PC-3 (cell line): ENCODE measurements at regions not wholly inside any gene's neighbourhood (a gene's known extent, or its start where the extent isn't known, plus 50 kb on each side); places are given as distances from the start of the nearest gene placed in this dataset.

Experiments used
- ATAC-seq: fragments of 200-7000 bp; cut with Tn5 transposase; 2 replicates; pipeline ENCODE4 v1.9.1; 2020; ENCODE audit warnings: mild to moderate bottlenecking, moderate library complexity
- BruUV-seq: library from RNA; stranded (reverse); fragments of 400-500 nt; replicated peaks from 2 replicates; lab custom pipeline; 2021; lab: Mats Ljungman, UMichigan
- CTCF ChIA-PET: fragments of 300-600 bp; sonication (Branson Sonifier 250); formaldehyde crosslinking; loops from one replicate; lab custom pipeline; 2022; ENCODE audit warnings: antibody characterized with exemption; lab: Charles Lee
- POLR2A ChIA-PET: fragments of 300-600 bp; sonication (Branson Sonifier 250); formaldehyde crosslinking; loops from one replicate; lab custom pipeline; 2022; ENCODE audit warnings: antibody characterized with exemption; ENCODE audit not compliant: unreplicated experiment; lab: Charles Lee
- DNase-seq: peaks from one replicate; pipeline ENCODE4 v3.0.0-alpha.2; 2015
- H2AFZ ChIP-seq: fragments of 300-600 bp; sonication (generic); 2 replicates; pipeline ENCODE4 v1.6.0; 2016; ENCODE audit warnings: antibody characterized with exemption, low read length
- H3F3A ChIP-seq: fragments of 300-600 bp; sonication (generic); one replicate; pipeline ENCODE4 v1.6.0; 2017; ENCODE audit warnings: antibody characterized with exemption, low read length, control low read depth, mild to moderate bottlenecking; ENCODE audit not compliant: unreplicated experiment
- H3K27ac ChIP-seq: fragments of 300-600 bp; sonication (generic); 2 replicates; pipeline ENCODE4 v1.5.1; 2016; ENCODE audit warnings: mild to moderate bottlenecking, low read length
- H3K27me3 ChIP-seq: fragments of 300-600 bp; sonication (generic); 2 replicates; pipeline ENCODE4 v1.6.1; 2016; ENCODE audit warnings: low read length, mixed read lengths
- H3K36me3 ChIP-seq: fragments of 300-600 bp; sonication (generic); 2 replicates; pipeline ENCODE4 v1.6.1; 2016; ENCODE audit warnings: low read depth, mixed run types, low read length, mixed read lengths
- H3K4me1 ChIP-seq: fragments of 300-600 bp; sonication (generic); 2 replicates; pipeline ENCODE4 v1.5.1; 2016; ENCODE audit warnings: low read length; ENCODE audit not compliant: insufficient read depth
- H3K4me2 ChIP-seq: fragments of 300-600 bp; sonication (generic); 2 replicates; pipeline ENCODE4 v1.6.0; 2016; ENCODE audit warnings: low read length
- H3K4me3 ChIP-seq: fragments of 300-600 bp; sonication (generic); 2 replicates; pipeline ENCODE4 v1.5.1; 2016; ENCODE audit warnings: mild to moderate bottlenecking, low read length, mixed read lengths
- H3K79me2 ChIP-seq: fragments of 300-600 bp; sonication (generic); 2 replicates; pipeline ENCODE4 v1.6.1; 2017; ENCODE audit warnings: low read length, mixed read lengths
- H3K9ac ChIP-seq: fragments of 300-600 bp; sonication (generic); 2 replicates; pipeline ENCODE4 v1.6.0; 2016; ENCODE audit warnings: mild to moderate bottlenecking, low read length
- H3K9me2 ChIP-seq: fragments of 300-600 bp; sonication (generic); replicated peaks from 2 replicates; pipeline ENCODE4 v1.6.1; 2016; ENCODE audit warnings: mixed run types, low read length, mixed read lengths
- H3K9me3 ChIP-seq: fragments of 300-600 bp; sonication (generic); 2 replicates; pipeline ENCODE4 v1.6.1; 2016; ENCODE audit warnings: low read length, mixed read lengths
- H4K20me1 ChIP-seq: fragments of 300-600 bp; sonication (generic); 2 replicates; pipeline ENCODE4 v1.6.1; 2016; ENCODE audit warnings: low read length, mixed read lengths
- CTCF ChIP-seq: fragments of 300-600 bp; sonication (generic); conservative IDR thresholded peaks from 2 replicates; pipeline ENCODE4 v1.5.1; 2017; ENCODE audit warnings: antibody characterized with exemption, low read depth, mild to moderate bottlenecking, low read length
- EZH2 ChIP-seq: fragments of 300-600 bp; sonication (generic); IDR thresholded peaks from one replicate; pipeline ENCODE4 v1.6.1; 2017; ENCODE audit warnings: antibody characterized with exemption, mild to moderate bottlenecking, low read length; ENCODE audit not compliant: unreplicated experiment
- EZH2phosphoT487 ChIP-seq: fragments of 300-600 bp; sonication (generic); IDR thresholded peaks from 2 replicates; pipeline ENCODE4 v1.6.1; 2018; ENCODE audit warnings: mild to moderate bottlenecking, antibody characterized with exemption, low read length, borderline replicate concordance
- intact Hi-C: fragments of 100-400 bp; cut with micrococcal nuclease; formaldehyde crosslinking; loops from 2 replicates; pipeline ENCODE4 v1.9.0; 2023

GRCh38 chrX:142076633-142077032 is 128.5 kb downstream of the MAGEC2 start:
- CTCF ChIA-PET, result no interaction called here
- no peaks in the 10 kb centered on the region for H3K36me3 ChIP-seq
- no peaks in the 10 kb centered on the region for H4K20me1 ChIP-seq
- no peak overlapping the region for H3K4me2 ChIP-seq
- no peak overlapping the region for H3K27ac ChIP-seq
- DNase-seq, result peak; percentile 54
- no peaks in the 10 kb centered on the region for H3F3A ChIP-seq
- no peak for TF ChIP-seq CTCF
- no peak for TF ChIP-seq EZH2
- TF ChIP-seq EZH2phosphoT487, result no peak
- peaks cover 9% of the 10 kb centered on the region; the same call in 1 of the 2 replicates for H3K4me1 ChIP-seq
- no peaks in the 10 kb centered on the region for H3K9me3 ChIP-seq
- no peaks in the 10 kb centered on the region for H3K79me2 ChIP-seq
- intact Hi-C loops, result loop anchor here (10.0 kb wide), 1 partner anchor 102 kb away; no protein-coding TSS in a partner anchor
- no peaks in the 10 kb centered on the region for H3K27me3 ChIP-seq
- H3K9me2 ChIP-seq, result no peaks in the 10 kb centered on the region
- H3K9ac ChIP-seq, result no peak overlapping the region
- no TSS peak for BruUV-seq
- POLR2A ChIA-PET, result no interaction called here
- no peak overlapping the region for H3K4me3 ChIP-seq
- ATAC-seq, result peak; percentile 99
- H2AFZ ChIP-seq, result no peak overlapping the region

- H2AFZ ChIP-seq, result no peak overlapping the region
- no peak overlapping the region for H3K9ac ChIP-seq
- ATAC-seq (no peak), DNase-seq (no peak)
- H3F3A ChIP-seq, result no peaks in the 10 kb centered on the region
- no peaks in the 10 kb centered on the region for H3K4me1 ChIP-seq
- no peak overlapping the region for H3K4me2 ChIP-seq
- no TSS peak for BruUV-seq
- H3K79me2 ChIP-seq, result no peaks in the 10 kb centered on the region
- ChIA-PET POLR2A (no interaction called here), CTCF (no interaction called here)
- no peaks in the 10 kb centered on the region for H3K27me3 ChIP-seq
- H4K20me1 ChIP-seq, result no peaks in the 10 kb centered on the region
- H3K9me3 ChIP-seq, result no peaks in the 10 kb centered on the region
- TF ChIP-seq CTCF, result no peak
- no peak for TF ChIP-seq EZH2
- TF ChIP-seq EZH2phosphoT487, result no peak
- H3K36me3 ChIP-seq, result no peaks in the 10 kb centered on the region
- intact Hi-C loops, result no loop called here
- no peak overlapping the region for H3K4me3 ChIP-seq
- H3K27ac ChIP-seq, result no peak overlapping the region
- no peaks in the 10 kb centered on the region for H3K9me2 ChIP-seq
Measured at GRCh38 chrX:142068365-142068764, 136.7 kb downstream of the MAGEC2 start.

GRCh38 chrX:142060191-142060590 is 144.9 kb downstream of the MAGEC2 start:
- ATAC-seq, result no peak
- Histone ChIP-seq H4K20me1 (no peaks in the 10 kb centered on the region), H3K36me3 (no peaks in the 10 kb centered on the region), H3K4me2 (no peak overlapping the region), H3F3A (no peaks in the 10 kb centered on the region), H3K27ac (no peak overlapping the region), H3K79me2 (no peaks in the 10 kb centered on the region), H3K9me3 (no peaks in the 10 kb centered on the region), H3K9ac (no peak overlapping the region), H2AFZ (no peak overlapping the region), H3K4me1 (no peaks in the 10 kb centered on the region), H3K4me3 (no peak overlapping the region), H3K9me2 (no peaks in the 10 kb centered on the region), H3K27me3 (no peaks in the 10 kb centered on the region)
- DNase-seq, result peak; percentile 11
- ChIA-PET CTCF (no interaction called here), POLR2A (no interaction called here)
- no TSS peak for BruUV-seq
- TF ChIP-seq EZH2 (no peak), CTCF (no peak), EZH2phosphoT487 (no peak)
- intact Hi-C loops, result no loop called here
